ENCODE measurements at regions not wholly inside any gene's neighbourhood (a gene's known extent, or its start where the extent isn't known, plus 50 kb on each side); places are given as distances from the start of the nearest gene placed in this dataset.
A peak's percentile ranks its signal among the peaks of the same experiment; 100 is the strongest.

DNA sequence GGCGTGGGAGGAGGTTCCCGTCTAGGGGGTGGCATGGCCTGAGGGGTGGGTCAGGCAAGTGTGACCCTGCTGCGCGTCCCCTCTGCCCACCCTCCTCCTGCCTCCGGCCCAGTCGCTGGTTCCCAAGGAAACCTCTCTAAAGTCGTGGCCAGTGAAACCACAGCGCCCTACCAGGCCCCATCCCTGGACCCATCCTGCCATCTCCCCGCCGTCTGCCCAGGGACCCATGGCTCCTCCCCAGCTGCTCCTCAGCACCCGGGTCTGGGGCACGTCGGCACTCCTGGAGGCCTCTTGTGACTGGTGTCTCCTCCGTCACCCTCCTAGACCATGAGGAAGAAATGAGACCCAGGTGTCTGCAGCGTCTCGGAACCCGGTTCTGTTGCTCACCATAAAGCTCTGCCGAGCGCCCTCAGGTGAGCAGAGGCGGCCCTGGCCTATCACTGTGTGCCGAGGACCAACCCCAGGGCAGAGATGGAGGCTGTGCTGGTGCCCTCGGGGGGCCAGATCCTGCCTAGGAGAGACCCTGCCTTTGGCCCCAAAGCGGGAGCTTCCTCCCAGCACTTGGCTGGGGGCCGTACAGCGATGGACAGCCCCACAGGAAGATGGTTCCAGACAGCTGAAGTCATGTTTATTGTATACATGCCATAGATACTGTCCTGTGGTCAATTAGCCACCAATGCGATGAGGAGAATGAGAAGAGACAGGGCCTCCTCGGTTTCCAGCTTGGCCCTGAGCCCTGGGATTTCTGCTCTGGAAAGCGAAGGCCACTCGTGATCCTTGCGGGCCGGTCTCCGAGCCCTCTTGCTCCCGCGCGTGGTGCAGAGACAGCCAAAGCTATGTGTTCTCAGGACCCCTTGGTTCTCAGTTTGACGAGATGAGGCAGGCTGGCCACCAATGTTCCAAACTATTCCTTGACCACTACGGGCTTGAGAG, 222.5 kb upstream of the RTL1 start:
- Histone ChIP-seq H3K27ac (replicated peaks in 1 of 4) (no peak overlapping the region), H3K27me3 (peaks cover 0 to 31% (median 0%) of the 10 kb centered on the region in 4 donors), H3K4me3 (no peak overlapping the region), H3K9me3 (no peaks in the 10 kb centered on the region), H3K4me1 (no peaks in the 10 kb centered on the region), H3K36me3 (no peaks in the 10 kb centered on the region)
- intact Hi-C loops (cut with DNase I): no loop called here
- DNase-seq (ENCODE audit: extremely low spot score): no peak
- TF ChIP-seq EP300 (IDR thresholded peaks at IDR 0.05) (no peak), POLR2AphosphoS5 (IDR thresholded peaks at IDR 0.05) (no peak), POLR2A (IDR thresholded peaks at IDR 0.05; ENCODE audit: low read depth) (no peak), CTCF (IDR thresholded peaks at IDR 0.05) (no peak)
- 88% methylated on average over 31 of the region's 37 CpGs for WGBS

DNA sequence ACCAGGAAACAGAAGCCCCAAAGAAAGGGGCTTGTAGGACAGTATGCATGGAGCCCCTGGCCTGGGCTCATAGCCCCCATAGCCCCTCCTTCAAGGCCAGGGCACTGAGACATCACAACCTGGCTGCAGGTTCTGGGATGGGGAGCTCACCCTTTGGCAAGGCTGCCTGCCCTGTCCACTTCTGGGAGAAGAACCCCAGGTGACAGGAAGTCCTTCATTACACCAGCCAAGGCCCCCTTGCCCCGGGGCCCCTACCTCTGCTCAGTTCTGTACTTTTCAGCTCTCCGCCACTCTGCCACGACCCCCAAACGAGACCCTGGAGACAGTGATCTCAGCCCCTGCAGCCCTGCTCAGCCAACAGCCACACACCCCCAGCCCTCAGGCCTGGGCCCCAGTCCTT, 223.2 kb upstream of the RTL1 start:
- 79% methylated on average over 4 of the region's 4 CpGs for WGBS
- Histone ChIP-seq H3K36me3 (no peaks in the 10 kb centered on the region), H3K4me3 (no peak overlapping the region), H3K9me3 (no peaks in the 10 kb centered on the region), H3K4me1 (no peaks in the 10 kb centered on the region), H3K27ac (replicated peaks in 1 of 4) (no peak overlapping the region), H3K27me3 (peaks cover 0 to 38% (median 0%) of the 10 kb centered on the region in 4 donors)
- intact Hi-C loops (cut with DNase I): no loop called here
- DNase-seq (ENCODE audit: extremely low spot score): peak; percentile 91
- TF ChIP-seq POLR2AphosphoS5 (IDR thresholded peaks at IDR 0.05) (no peak), POLR2A (IDR thresholded peaks at IDR 0.05; ENCODE audit: low read depth) (no peak), EP300 (IDR thresholded peaks at IDR 0.05) (no peak), CTCF (IDR thresholded peaks at IDR 0.05) (no peak)

- intact Hi-C loops (cut with DNase I): no loop called here
- Histone ChIP-seq H3K9me3 (no peaks in the 10 kb centered on the region), H3K4me1 (no peaks in the 10 kb centered on the region), H3K4me3 (no peak overlapping the region), H3K36me3 (no peaks in the 10 kb centered on the region), H3K27ac (replicated peaks in 1 of 4) (no peak overlapping the region), H3K27me3 (peaks cover 0 to 43% (median 0%) of the 10 kb centered on the region in 4 donors)
- peak; percentile 66 for DNase-seq (ENCODE audit: extremely low spot score)
- TF ChIP-seq POLR2AphosphoS5 (IDR thresholded peaks at IDR 0.05): no peak
- no peak for TF ChIP-seq EP300 (IDR thresholded peaks at IDR 0.05)
- no peak for TF ChIP-seq POLR2A (IDR thresholded peaks at IDR 0.05; ENCODE audit: low read depth)
- TF ChIP-seq CTCF (IDR thresholded peaks at IDR 0.05): no peak
- 63% methylated on average over 9 of the region's 12 CpGs for WGBS
These were observed 223.7 kb upstream of the RTL1 start for GRCh38 chr14:101127224-101127623.

DNA sequence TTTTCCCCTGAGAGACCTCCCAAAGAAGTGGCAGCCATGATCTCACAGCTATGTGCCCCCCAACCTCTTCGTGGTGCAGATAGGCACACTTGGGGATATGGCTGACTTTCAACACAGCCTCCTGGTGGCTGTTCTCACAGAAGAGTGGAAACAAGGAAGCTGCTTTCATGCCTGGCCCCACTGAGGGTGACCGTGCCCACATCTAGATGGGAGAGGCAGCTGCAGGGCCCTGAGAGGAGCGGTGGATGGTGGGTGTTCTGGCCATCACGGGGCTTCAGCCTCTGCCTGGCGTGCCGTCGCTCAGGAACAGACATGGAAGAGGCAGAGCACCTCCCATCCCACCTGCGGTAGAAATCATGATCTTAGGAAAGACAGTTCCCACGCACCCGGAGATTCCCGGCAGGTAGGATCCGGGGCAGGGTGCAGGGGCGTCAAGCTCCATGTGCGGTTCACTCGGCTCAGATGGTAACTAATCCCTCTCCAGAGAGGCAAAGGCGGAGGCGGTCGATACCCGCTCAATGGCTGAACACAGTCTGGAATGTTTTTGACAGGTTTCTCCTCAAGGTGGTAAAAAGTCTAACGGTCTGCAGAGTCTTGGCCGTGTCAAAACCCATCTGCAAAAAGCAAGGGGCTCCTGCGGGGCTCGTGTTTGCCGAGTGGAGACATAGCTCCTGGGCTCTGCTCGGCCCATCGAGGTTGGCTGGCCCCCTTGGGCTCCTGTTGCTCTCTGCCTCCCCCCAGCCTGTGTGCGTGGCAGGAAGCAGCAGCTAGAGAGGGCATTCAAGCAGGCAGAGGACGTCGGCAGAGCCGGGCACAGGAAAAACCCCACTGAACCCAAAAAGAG, 225.2 kb upstream of the RTL1 start:
- H3K27me3 ChIP-seq: peaks cover 0 to 53% (median 0%) of the 10 kb centered on the region in 4 donors
- H3K4me1 ChIP-seq: no peaks in the 10 kb centered on the region
- intact Hi-C loops (cut with DNase I): no loop called here
- no peaks in the 10 kb centered on the region for H3K36me3 ChIP-seq
- DNase-seq (ENCODE audit: extremely low spot score): peak; percentile 74
- TF ChIP-seq POLR2AphosphoS5 (IDR thresholded peaks at IDR 0.05) (no peak), CTCF (IDR thresholded peaks at IDR 0.05) (no peak), EP300 (IDR thresholded peaks at IDR 0.05) (no peak), POLR2A (IDR thresholded peaks at IDR 0.05; ENCODE audit: low read depth) (no peak)
- WGBS: 78% methylated on average over 19 of the region's 30 CpGs
- H3K4me3 ChIP-seq: no peak overlapping the region
- no peaks in the 10 kb centered on the region for H3K9me3 ChIP-seq
- no peak overlapping the region for H3K27ac ChIP-seq (replicated peaks in 1 of 4)
